ENCODE measurements at regions not wholly inside any gene's neighbourhood (a gene's known extent, or its start where the extent isn't known, plus 50 kb on each side); places are given as distances from the start of the nearest gene placed in this dataset.

DNA sequence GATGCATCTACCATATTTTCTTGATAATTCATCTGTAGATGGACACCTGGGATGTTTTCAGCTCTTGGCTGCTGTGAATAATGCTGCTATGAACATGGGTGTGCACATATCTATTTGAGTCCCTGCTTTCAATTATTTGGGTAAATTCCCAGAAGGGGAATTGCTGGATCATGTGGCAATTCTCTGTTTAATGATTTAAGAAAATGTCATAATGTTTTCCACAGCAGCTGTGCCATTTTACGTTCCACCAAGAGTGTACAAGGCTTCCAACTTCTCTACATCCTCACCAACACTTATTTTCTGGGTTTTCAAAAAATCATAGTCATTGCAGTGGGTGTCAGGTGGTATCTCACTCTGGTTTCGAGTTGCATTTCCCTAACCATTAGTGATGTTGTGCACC, 64.4 kb downstream of the NSMCE3 start:
- TF ChIP-seq, protein P1, sequence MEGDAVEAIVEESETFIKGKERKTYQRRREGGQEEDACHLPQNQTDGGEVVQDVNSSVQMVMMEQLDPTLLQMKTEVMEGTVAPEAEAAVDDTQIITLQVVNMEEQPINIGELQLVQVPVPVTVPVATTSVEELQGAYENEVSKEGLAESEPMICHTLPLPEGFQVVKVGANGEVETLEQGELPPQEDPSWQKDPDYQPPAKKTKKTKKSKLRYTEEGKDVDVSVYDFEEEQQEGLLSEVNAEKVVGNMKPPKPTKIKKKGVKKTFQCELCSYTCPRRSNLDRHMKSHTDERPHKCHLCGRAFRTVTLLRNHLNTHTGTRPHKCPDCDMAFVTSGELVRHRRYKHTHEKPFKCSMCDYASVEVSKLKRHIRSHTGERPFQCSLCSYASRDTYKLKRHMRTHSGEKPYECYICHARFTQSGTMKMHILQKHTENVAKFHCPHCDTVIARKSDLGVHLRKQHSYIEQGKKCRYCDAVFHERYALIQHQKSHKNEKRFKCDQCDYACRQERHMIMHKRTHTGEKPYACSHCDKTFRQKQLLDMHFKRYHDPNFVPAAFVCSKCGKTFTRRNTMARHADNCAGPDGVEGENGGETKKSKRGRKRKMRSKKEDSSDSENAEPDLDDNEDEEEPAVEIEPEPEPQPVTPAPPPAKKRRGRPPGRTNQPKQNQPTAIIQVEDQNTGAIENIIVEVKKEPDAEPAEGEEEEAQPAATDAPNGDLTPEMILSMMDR (IDR thresholded peaks at IDR 0.05): no peak
- no peak for TF ChIP-seq POLR2A (IDR thresholded peaks at IDR 0.05)
